H9 (cell line): ENCODE measurements at regions not wholly inside any gene's neighbourhood (a gene's known extent, or its start where the extent isn't known, plus 50 kb on each side); places are given as distances from the start of the nearest gene placed in this dataset.

Experiments
- DNase-seq: peaks from one replicate; pipeline ENCODE4 v3.0.0-alpha.2; 2017
- H2AFZ ChIP-seq: one replicate; pipeline ENCODE4 v1.6.1; 2013; ENCODE audit warnings: mild to moderate bottlenecking, low read length, control low read depth, moderate library complexity
- H2AK5ac ChIP-seq: 2 replicates; pipeline ENCODE4 v1.6.1; 2013; ENCODE audit warnings: low read length, control low read depth, mixed read lengths; ENCODE audit not compliant: insufficient read length
- H2BK120ac ChIP-seq: one replicate; pipeline ENCODE4 v1.6.1; 2013; ENCODE audit warnings: low read depth, mild to moderate bottlenecking, low read length, control low read depth, inconsistent platforms; ENCODE audit not compliant: poor library complexity, severe bottlenecking
- H2BK12ac ChIP-seq: 2 replicates; pipeline ENCODE4 v1.6.1; 2013; ENCODE audit warnings: low read length, control low read depth, mixed read lengths, low read depth; ENCODE audit not compliant: insufficient read length
- H2BK15ac ChIP-seq: 2 replicates; pipeline ENCODE4 v1.6.1; 2013; ENCODE audit warnings: low read depth, low read length, control low read depth
- H2BK20ac ChIP-seq: one replicate; pipeline ENCODE4 v1.6.1; 2013; ENCODE audit warnings: low read depth, mild to moderate bottlenecking, low read length, control low read depth, inconsistent platforms; ENCODE audit not compliant: poor library complexity, severe bottlenecking
- H2BK5ac ChIP-seq: 2 replicates; pipeline ENCODE4 v1.6.1; 2013; ENCODE audit warnings: low read length, control low read depth, mixed read lengths; ENCODE audit not compliant: insufficient read length
- H3K14ac ChIP-seq: 2 replicates; pipeline ENCODE4 v1.6.1; 2013; ENCODE audit warnings: low read length, control low read depth; ENCODE audit not compliant: insufficient read depth
- H3K18ac ChIP-seq: 2 replicates; pipeline ENCODE4 v1.6.1; 2013; ENCODE audit warnings: low read depth, mild to moderate bottlenecking, mixed read lengths, low read length, control low read depth; ENCODE audit not compliant: insufficient read length
- H3K23ac ChIP-seq: 2 replicates; pipeline ENCODE4 v1.6.1; 2013; ENCODE audit warnings: low read length, control low read depth, mixed read lengths, low read depth; ENCODE audit not compliant: insufficient read length
- H3K23me2 ChIP-seq: 2 replicates; pipeline ENCODE4 v1.6.1; 2013; ENCODE audit warnings: low read depth, mild to moderate bottlenecking, mixed read lengths, low read length, control low read depth; ENCODE audit not compliant: insufficient read length, poor library complexity, severe bottlenecking
- H3K27ac ChIP-seq: 2 replicates; pipeline ENCODE4 v1.5.1; 2013; ENCODE audit warnings: low read length, control low read depth, mixed read lengths, low read depth; ENCODE audit not compliant: insufficient read length
- H3K27me3 ChIP-seq: 2 replicates; pipeline ENCODE4 v1.6.1; 2013; ENCODE audit warnings: low read length, control low read depth, inconsistent platforms; ENCODE audit not compliant: insufficient read depth
- H3K4ac ChIP-seq: 2 replicates; pipeline ENCODE4 v1.6.1; 2013; ENCODE audit warnings: low read depth, mild to moderate bottlenecking, control low read depth, inconsistent platforms, low read length, moderate library complexity
- H3K4me1 ChIP-seq: 2 replicates; pipeline ENCODE4 v1.6.1; 2013; ENCODE audit warnings: low read length, control low read depth, inconsistent platforms; ENCODE audit not compliant: insufficient read depth
- H3K4me2 ChIP-seq: 2 replicates; pipeline ENCODE4 v1.6.1; 2013; ENCODE audit warnings: low read length, control low read depth, mixed read lengths; ENCODE audit not compliant: insufficient read length, insufficient read depth
- H3K56ac ChIP-seq: 2 replicates; pipeline ENCODE4 v1.6.1; 2013; ENCODE audit warnings: low read depth, mild to moderate bottlenecking, mixed read lengths, low read length, control low read depth; ENCODE audit not compliant: insufficient read length
- H3K79me1 ChIP-seq: 2 replicates; pipeline ENCODE4 v1.6.1; 2013; ENCODE audit warnings: low read depth, mild to moderate bottlenecking, moderate library complexity, low read length, control low read depth, inconsistent platforms; ENCODE audit not compliant: insufficient read depth, poor library complexity, severe bottlenecking
- H3K79me2 ChIP-seq: 2 replicates; pipeline ENCODE4 v1.6.1; 2013; ENCODE audit warnings: low read length, control low read depth, inconsistent platforms; ENCODE audit not compliant: insufficient read depth
- H3K9ac ChIP-seq: 2 replicates; pipeline ENCODE4 v1.6.1; 2013; ENCODE audit warnings: low read length, control low read depth, mixed read lengths; ENCODE audit not compliant: insufficient read length; ENCODE audit errors: extremely low read depth
- H3K9me3 ChIP-seq: one replicate; pipeline ENCODE4 v1.6.1; 2013; ENCODE audit warnings: low read depth, low read length, inconsistent platforms; ENCODE audit not compliant: control insufficient read depth
- H3T11ph ChIP-seq: one replicate; pipeline ENCODE4 v1.6.1; 2013; ENCODE audit warnings: mild to moderate bottlenecking, low read length, control low read depth, inconsistent platforms
- H4K20me1 ChIP-seq: one replicate; pipeline ENCODE4 v1.6.1; 2013; ENCODE audit not compliant: control insufficient read depth, insufficient read length, insufficient read depth
- H4K5ac ChIP-seq: 2 replicates; pipeline ENCODE4 v1.6.1; 2013; ENCODE audit warnings: low read depth, mild to moderate bottlenecking, mixed read lengths, low read length, control low read depth; ENCODE audit not compliant: insufficient read length
- H4K8ac ChIP-seq: replicated peaks from 2 replicates; pipeline ENCODE4 v1.6.1; 2013; ENCODE audit warnings: low read length, control low read depth, mixed read lengths, low read depth; ENCODE audit not compliant: insufficient read length
- H4K91ac ChIP-seq: 2 replicates; pipeline ENCODE4 v1.6.1; 2013; ENCODE audit warnings: low read depth, mild to moderate bottlenecking, moderate library complexity, mixed read lengths, low read length, control low read depth; ENCODE audit not compliant: insufficient read length
- H3K27ac Mint-ChIP-seq, 3 experiments: 2 replicates in 2 of 3; 3 replicates in 1 of 3; pipeline ENCODE4 v1.8.0; 2020 to 2021; ENCODE audit warnings: mixed read lengths in 3 of 3, mild to moderate bottlenecking in 1 of 3, moderate library complexity in 1 of 3
- H3K27me3 Mint-ChIP-seq: 2 replicates; pipeline ENCODE4 v1.8.0; 2021; ENCODE audit warnings: low read depth, mild to moderate bottlenecking, moderate library complexity, mixed read lengths
- H3K36me3 Mint-ChIP-seq, 3 experiments: 2 replicates in 2 of 3; 3 replicates in 1 of 3; pipeline ENCODE4 v1.8.0; 2020 to 2021; ENCODE audit warnings: low read depth in 3 of 3, mixed read lengths in 3 of 3; ENCODE audit not compliant: insufficient read depth in 1 of 3
- H3K4me1 Mint-ChIP-seq, 2 experiments: 2 replicates each; pipeline ENCODE4 v1.8.0; 2020; ENCODE audit warnings: mixed read lengths in 2 of 2
- H3K4me3 Mint-ChIP-seq, 2 experiments: 2 replicates in 1 of 2; 3 replicates in 1 of 2; pipeline ENCODE4 v1.8.0; 2020 to 2021; ENCODE audit warnings: mild to moderate bottlenecking in 2 of 2, mixed read lengths in 2 of 2, moderate library complexity in 1 of 2
- H3K9me3 Mint-ChIP-seq, 2 experiments: 2 replicates in 1 of 2; 3 replicates in 1 of 2; pipeline ENCODE4 v1.8.0; 2020; ENCODE audit warnings: mild to moderate bottlenecking in 2 of 2, mixed read lengths in 2 of 2, moderate library complexity in 1 of 2
- WGBS: extraction: QIAGEN DNeasy Blood & Tissue Kit; methylation state at CpG from one replicate; pipeline ENCODE4 v1.1.7; 2013; ENCODE audit warnings: missing lambda C conversion rate, low lambda C conversion rate, mixed read lengths; ENCODE audit not compliant: insufficient read length; ENCODE audit errors: extremely low coverage; 5-methylcytosine and 5-hydroxymethylcytosine counted together
- TF ChIP-seq, protein P1 (sequence below): fragments of 200-600 bp; sonication (generic); conservative IDR thresholded peaks from 3 replicates; pipeline ENCODE4 v1.8.0; 2021; ENCODE audit warnings: antibody characterized with exemption, mild to moderate bottlenecking

DNA sequence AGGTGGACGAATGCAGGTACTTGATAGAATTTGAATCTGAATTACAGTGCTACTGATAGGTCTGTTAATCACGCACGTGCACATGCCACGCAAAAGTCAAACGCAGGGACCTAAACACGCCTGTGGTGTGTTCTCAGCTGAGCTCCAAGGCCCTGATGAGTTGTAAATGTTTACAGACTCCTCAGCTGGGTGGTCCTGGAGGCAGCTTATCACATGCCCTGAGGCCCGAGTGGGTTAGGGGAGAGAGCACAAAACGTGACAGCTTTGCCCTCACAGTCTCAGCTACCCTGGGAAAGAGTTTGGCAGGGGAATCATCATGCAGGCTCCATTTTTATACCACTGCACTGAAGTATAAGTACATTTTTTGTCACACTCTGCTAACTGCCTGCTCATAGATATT lies 68.3 kb upstream of the FAM110C start:
- Histone ChIP-seq H3K4ac (no peak overlapping the region), H2BK15ac (no peak overlapping the region), H3T11ph (no peak overlapping the region), H3K23me2 (no peaks in the 10 kb centered on the region), H3K18ac (no peak overlapping the region), H3K4me1 (no peaks in the 10 kb centered on the region; the same call in 1 of the 2 replicates), H3K9me3 (no peaks in the 10 kb centered on the region), H3K23ac (no peak overlapping the region), H2AK5ac (no peak overlapping the region), H4K8ac (no peak overlapping the region), H3K14ac (no peak overlapping the region), H3K79me1 (no peaks in the 10 kb centered on the region), H3K27ac (no peak overlapping the region), H2BK12ac (no peak overlapping the region), H3K56ac (no peak overlapping the region), H2AFZ (no peak overlapping the region), H4K91ac (no peak overlapping the region), H2BK5ac (no peak overlapping the region), H4K5ac (no peak overlapping the region), H3K79me2 (no peaks in the 10 kb centered on the region), H3K4me2 (no peak overlapping the region), H3K9ac (no peak overlapping the region), H2BK120ac (no peak overlapping the region), H3K27me3 (no peaks in the 10 kb centered on the region), H4K20me1 (no peaks in the 10 kb centered on the region), H2BK20ac (no peak overlapping the region)
- Mint-ChIP-seq H3K9me3 (no peaks in the 10 kb centered on the region), H3K4me3 (no peak overlapping the region), H3K36me3 (no peaks in the 10 kb centered on the region), H3K4me1 (peaks cover 11 to 20% of the 10 kb centered on the region in 2 experiments), H3K27me3 (peaks cover 5% of the 10 kb centered on the region), H3K27ac (no peak overlapping the region)
- DNase-seq, result no peak
- TF ChIP-seq, protein P1, sequence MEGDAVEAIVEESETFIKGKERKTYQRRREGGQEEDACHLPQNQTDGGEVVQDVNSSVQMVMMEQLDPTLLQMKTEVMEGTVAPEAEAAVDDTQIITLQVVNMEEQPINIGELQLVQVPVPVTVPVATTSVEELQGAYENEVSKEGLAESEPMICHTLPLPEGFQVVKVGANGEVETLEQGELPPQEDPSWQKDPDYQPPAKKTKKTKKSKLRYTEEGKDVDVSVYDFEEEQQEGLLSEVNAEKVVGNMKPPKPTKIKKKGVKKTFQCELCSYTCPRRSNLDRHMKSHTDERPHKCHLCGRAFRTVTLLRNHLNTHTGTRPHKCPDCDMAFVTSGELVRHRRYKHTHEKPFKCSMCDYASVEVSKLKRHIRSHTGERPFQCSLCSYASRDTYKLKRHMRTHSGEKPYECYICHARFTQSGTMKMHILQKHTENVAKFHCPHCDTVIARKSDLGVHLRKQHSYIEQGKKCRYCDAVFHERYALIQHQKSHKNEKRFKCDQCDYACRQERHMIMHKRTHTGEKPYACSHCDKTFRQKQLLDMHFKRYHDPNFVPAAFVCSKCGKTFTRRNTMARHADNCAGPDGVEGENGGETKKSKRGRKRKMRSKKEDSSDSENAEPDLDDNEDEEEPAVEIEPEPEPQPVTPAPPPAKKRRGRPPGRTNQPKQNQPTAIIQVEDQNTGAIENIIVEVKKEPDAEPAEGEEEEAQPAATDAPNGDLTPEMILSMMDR, result no peak
- WGBS, result no CpG with 5 or more reads among the region's 8 CpGs
